ENCODE measurements at regions not wholly inside any gene's neighbourhood (a gene's known extent, or its start where the extent isn't known, plus 50 kb on each side); places are given as distances from the start of the nearest gene placed in this dataset.

- Mint-ChIP-seq H3K9me3 (no peaks in the 10 kb centered on the region), H3K4me3 (no peak overlapping the region), H3K27ac (no peak overlapping the region), H3K27me3 (ENCODE audit: insufficient read depth, low read depth, poor library complexity) (no peaks in the 10 kb centered on the region), H3K36me3 (ENCODE audit: low read depth) (no peaks in the 10 kb centered on the region), H3K4me1 (no peaks in the 10 kb centered on the region)
- ATAC-seq (no peak), DNase-seq (ENCODE audit: low spot score) (no peak)
- no peak overlapping the region for H3K27ac ChIP-seq (ENCODE audit: low read depth)
- H3K4me1 ChIP-seq (ENCODE audit: insufficient read depth): no peaks in the 10 kb centered on the region
- H3K27me3 ChIP-seq (ENCODE audit: insufficient read depth): no peaks in the 10 kb centered on the region
- H3K4me2 ChIP-seq: no peak overlapping the region
- H3K36me3 ChIP-seq (ENCODE audit: insufficient read depth): no peaks in the 10 kb centered on the region
- no peaks in the 10 kb centered on the region for H3K9me2 ChIP-seq (ENCODE audit: insufficient read depth)
- H2AFZ ChIP-seq: no peak overlapping the region
- H3F3A ChIP-seq (replicated peaks; ENCODE audit: low read depth): no peaks in the 10 kb centered on the region
- TF ChIP-seq REST (IDR thresholded peaks at IDR 0.05; ENCODE audit: unreplicated experiment) (no peak), EZH2 (IDR thresholded peaks at IDR 0.05; ENCODE audit: low read depth, unreplicated experiment) (no peak), ZNF462 (CRISPR knock-in tag; IDR thresholded peaks at IDR 0.05) (no peak), CREB1 (CRISPR knock-in tag; IDR thresholded peaks at IDR 0.05; ENCODE audit: low read depth) (no peak), JUNB (IDR thresholded peaks at IDR 0.05; ENCODE audit: unreplicated experiment) (no peak), ETS1 (IDR thresholded peaks at IDR 0.05) (no peak), STAT1 (IDR thresholded peaks at IDR 0.05; ENCODE audit: unreplicated experiment) (no peak), POLR2AphosphoS5 (IDR thresholded peaks at IDR 0.05; ENCODE audit: low read depth) (no peak), NANOG (IDR thresholded peaks at IDR 0.05; ENCODE audit: borderline replicate concordance) (no peak), CTCF (conservative IDR thresholded peaks at IDR 0.05; ENCODE audit: low read depth in 2 of 2) (no peak), EZH2phosphoT487 (IDR thresholded peaks at IDR 0.05; ENCODE audit: unreplicated experiment) (no peak), ZNF114 (CRISPR knock-in tag; IDR thresholded peaks at IDR 0.05) (no peak), ZNF331 (CRISPR knock-in tag; IDR thresholded peaks at IDR 0.05; ENCODE audit: low read depth) (no peak)
- no peaks in the 10 kb centered on the region for H4K20me1 ChIP-seq (replicated peaks; ENCODE audit: insufficient read depth)
- H3K4me3 ChIP-seq: no peak overlapping the region
- no peaks in the 10 kb centered on the region for H3K79me2 ChIP-seq (replicated peaks; ENCODE audit: insufficient read depth)
Observed at GRCh38 chr10:2048337-2048973, 311.1 kb upstream of the ADARB2 start.
